SKM-1 (cell line): ENCODE measurements at regions not wholly inside any gene's neighbourhood (a gene's known extent, or its start where the extent isn't known, plus 50 kb on each side); places are given as distances from the start of the nearest gene placed in this dataset.
"Not testable (repeated sequence)": the region's sequence is repeated elsewhere in the genome, so short reads cannot be mapped to it uniquely, and the experiment has no call there.

Experiments used
- DNase-seq: peaks from one replicate; lab custom pipeline; 2025; ENCODE audit not compliant: unreplicated experiment; lab: John Stamatoyannopoulos, UW

GRCh38 chr1:227417756-227418480, 99.6 kb upstream of the CDC42BPA start:
- DNase-seq, result no peak

- no peak for DNase-seq
These were observed 98.0 kb upstream of the CDC42BPA start for GRCh38 chr1:227416156-227416830.

- no peak for DNase-seq
These were observed 97.0 kb upstream of the CDC42BPA start for GRCh38 chr1:227415115-227415790.

- no peak for DNase-seq
These were observed 92.8 kb upstream of the CDC42BPA start for GRCh38 chr1:227411066-227411465.

GRCh38 chr1:227406332-227406731, 88.0 kb upstream of the CDC42BPA start:
- not testable (repeated sequence) for DNase-seq

GRCh38 chr1:227403535-227403934, 85.2 kb upstream of the CDC42BPA start:
- no peak for DNase-seq

GRCh38 chr1:227401562-227402342, 83.5 kb upstream of the CDC42BPA start:
- no peak for DNase-seq

GRCh38 chr1:227399152-227399730, 80.9 kb upstream of the CDC42BPA start:
- DNase-seq, result no peak

GRCh38 chr1:227397354-227397978, 79.2 kb upstream of the CDC42BPA start:
- DNase-seq, result no peak

- DNase-seq, result no peak
These were observed 78.5 kb upstream of the CDC42BPA start for GRCh38 chr1:227396539-227397353.

GRCh38 chr1:227395426-227396028, 77.2 kb upstream of the CDC42BPA start:
- DNase-seq, result no peak

- DNase-seq, result no peak
These were observed 74.9 kb upstream of the CDC42BPA start for GRCh38 chr1:227392984-227393764.

GRCh38 chr1:227391879-227392278, 73.6 kb upstream of the CDC42BPA start:
- DNase-seq, result no peak

GRCh38 chr1:227391211-227391610, 72.9 kb upstream of the CDC42BPA start:
- no peak for DNase-seq

- DNase-seq, result no peak
These were observed 72.2 kb upstream of the CDC42BPA start for GRCh38 chr1:227390525-227390924.

GRCh38 chr1:227388214-227389168, 70.2 kb upstream of the CDC42BPA start:
- DNase-seq, result no peak

GRCh38 chr1:227379555-227379892, 61.2 kb upstream of the CDC42BPA start:
- no peak for DNase-seq
